SK-N-DZ (cell line): ENCODE measurements at regions not wholly inside any gene's neighbourhood (a gene's known extent, or its start where the extent isn't known, plus 50 kb on each side); places are given as distances from the start of the nearest gene placed in this dataset.

Experiments
- DNase-seq: peaks from one replicate; pipeline ENCODE4 v3.0.0-alpha.2; 2015; ENCODE audit warnings: low spot score

- DNase-seq: no peak
Measured at GRCh38 chr18:2027016-2027415, 544.3 kb downstream of the METTL4 start.

- DNase-seq: no peak
Measured at GRCh38 chr18:2027756-2028155, 543.5 kb downstream of the METTL4 start.

GRCh38 chr18:2028986-2029385, 542.3 kb downstream of the METTL4 start:
- no peak for DNase-seq

- DNase-seq: no peak
Measured at GRCh38 chr18:2030647-2031046, 540.7 kb downstream of the METTL4 start.

GRCh38 chr18:2032036-2032435, 539.3 kb downstream of the METTL4 start:
- no peak for DNase-seq

- no peak for DNase-seq
Measured at GRCh38 chr18:2035056-2035455, 536.2 kb downstream of the METTL4 start.

- DNase-seq: no peak
Measured at GRCh38 chr18:2036086-2036485, 535.2 kb downstream of the METTL4 start.

GRCh38 chr18:2040279-2040678, 531.0 kb downstream of the METTL4 start:
- DNase-seq: no peak

- DNase-seq: no peak
Measured at GRCh38 chr18:2049986-2050385, 521.3 kb downstream of the METTL4 start.

- no peak for DNase-seq
Measured at GRCh38 chr18:2050702-2051201, 520.6 kb downstream of the METTL4 start.

GRCh38 chr18:2053490-2054089, 517.7 kb downstream of the METTL4 start:
- no peak for DNase-seq

GRCh38 chr18:2059336-2059735, 512.0 kb downstream of the METTL4 start:
- DNase-seq: no peak

GRCh38 chr18:2060086-2060485, 511.2 kb downstream of the METTL4 start:
- DNase-seq: no peak

GRCh38 chr18:2070631-2071030, 500.7 kb downstream of the METTL4 start:
- DNase-seq: no peak

- no peak for DNase-seq
Measured at GRCh38 chr18:2075499-2075898, 495.8 kb downstream of the METTL4 start.

GRCh38 chr18:2082676-2083075, 488.6 kb downstream of the METTL4 start:
- no peak for DNase-seq

- no peak for DNase-seq
Measured at GRCh38 chr18:2083691-2084090, 487.6 kb downstream of the METTL4 start.

GRCh38 chr18:2086439-2086838, 484.9 kb downstream of the METTL4 start:
- DNase-seq: no peak

- no peak for DNase-seq
Measured at GRCh38 chr18:2087877-2088673, 483.2 kb downstream of the METTL4 start.

GRCh38 chr18:2089396-2089795, 481.9 kb downstream of the METTL4 start:
- DNase-seq: no peak

GRCh38 chr18:2091937-2092336, 479.4 kb downstream of the METTL4 start:
- DNase-seq: no peak

- DNase-seq: no peak
Measured at GRCh38 chr18:2096551-2096950, 474.8 kb downstream of the METTL4 start.

GRCh38 chr18:2100694-2101213, 470.6 kb downstream of the METTL4 start:
- DNase-seq: no peak
